Hepatocyte (in vitro differentiated cells): ENCODE measurements at regions not wholly inside any gene's neighbourhood (a gene's known extent, or its start where the extent isn't known, plus 50 kb on each side); places are given as distances from the start of the nearest gene placed in this dataset.

Experiments used
- CTCF ChIP-seq: fragments of 200-600 bp; sonication (generic); IDR thresholded peaks from 2 replicates; pipeline ENCODE4 v1.5.1; 2016; ENCODE audit warnings: antibody characterized with exemption, mild to moderate bottlenecking; ENCODE audit not compliant: poor library complexity
- EZH2 ChIP-seq: fragments of 200-600 bp; sonication (generic); IDR thresholded peaks from 2 replicates; pipeline ENCODE4 v1.6.1; 2016; ENCODE audit warnings: antibody characterized with exemption, mild to moderate bottlenecking, borderline replicate concordance
- EZH2phosphoT487 ChIP-seq: fragments of 200-600 bp; sonication (generic); IDR thresholded peaks from one replicate; pipeline ENCODE4 v1.6.1; 2018; ENCODE audit warnings: antibody characterized with exemption, mild to moderate bottlenecking, low read depth, moderate library complexity; ENCODE audit not compliant: unreplicated experiment, severe bottlenecking

- TF ChIP-seq EZH2phosphoT487 (no peak), CTCF (no peak), EZH2 (no peak)
Observed at GRCh38 chr14:51442513-51443175, 202.6 kb downstream of the TMX1 start.
